NCI-H2081 treated with DMSO at 0.1 percent for 48 hours (cell line): ENCODE measurements at regions not wholly inside any gene's neighbourhood (a gene's known extent, or its start where the extent isn't known, plus 50 kb on each side); places are given as distances from the start of the nearest gene placed in this dataset.

Source experiments
- DNase-seq: peaks from one replicate; lab custom pipeline; 2025; lab: John Stamatoyannopoulos, UW

DNA sequence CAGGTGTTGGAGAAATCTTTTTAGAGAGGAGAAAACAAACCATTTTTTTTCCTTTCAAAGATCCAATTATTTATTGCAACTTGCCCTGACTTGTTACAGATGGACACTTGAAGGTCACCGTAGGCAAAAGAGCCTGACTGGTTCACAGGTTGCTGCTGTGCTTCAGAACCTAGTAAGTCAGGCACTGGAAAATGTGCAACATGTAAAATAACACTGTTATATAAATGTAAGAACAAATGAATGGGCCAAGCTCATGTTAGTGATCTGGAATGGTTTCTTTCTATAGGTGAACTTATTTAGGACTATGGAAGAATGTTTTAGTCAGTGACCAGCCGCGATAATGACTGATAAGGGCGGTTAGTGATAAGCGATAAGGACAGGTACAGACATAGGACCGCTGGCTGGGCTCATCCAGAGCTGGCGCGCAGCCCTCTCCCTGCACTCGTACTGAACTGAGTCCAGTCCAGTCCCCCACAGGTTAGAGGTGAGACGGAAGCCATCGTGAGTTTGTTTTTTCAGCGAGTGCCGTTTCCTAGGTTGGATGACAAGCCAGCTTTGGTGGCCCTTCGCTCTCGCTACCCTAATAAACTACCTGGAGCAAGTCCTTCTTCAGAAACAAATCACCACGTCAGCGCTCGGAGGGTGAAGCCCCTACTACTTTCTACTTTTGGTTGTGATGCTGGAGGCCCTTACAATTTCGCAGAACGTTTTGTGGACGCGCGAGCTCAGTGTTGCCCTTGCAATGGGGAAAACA lies 94.4 kb upstream of the PRDM1 start:
- DNase-seq, result no peak

GRCh38 chr6:105990151-105990550 lies 96.0 kb upstream of the PRDM1 start:
- no peak for DNase-seq

DNA sequence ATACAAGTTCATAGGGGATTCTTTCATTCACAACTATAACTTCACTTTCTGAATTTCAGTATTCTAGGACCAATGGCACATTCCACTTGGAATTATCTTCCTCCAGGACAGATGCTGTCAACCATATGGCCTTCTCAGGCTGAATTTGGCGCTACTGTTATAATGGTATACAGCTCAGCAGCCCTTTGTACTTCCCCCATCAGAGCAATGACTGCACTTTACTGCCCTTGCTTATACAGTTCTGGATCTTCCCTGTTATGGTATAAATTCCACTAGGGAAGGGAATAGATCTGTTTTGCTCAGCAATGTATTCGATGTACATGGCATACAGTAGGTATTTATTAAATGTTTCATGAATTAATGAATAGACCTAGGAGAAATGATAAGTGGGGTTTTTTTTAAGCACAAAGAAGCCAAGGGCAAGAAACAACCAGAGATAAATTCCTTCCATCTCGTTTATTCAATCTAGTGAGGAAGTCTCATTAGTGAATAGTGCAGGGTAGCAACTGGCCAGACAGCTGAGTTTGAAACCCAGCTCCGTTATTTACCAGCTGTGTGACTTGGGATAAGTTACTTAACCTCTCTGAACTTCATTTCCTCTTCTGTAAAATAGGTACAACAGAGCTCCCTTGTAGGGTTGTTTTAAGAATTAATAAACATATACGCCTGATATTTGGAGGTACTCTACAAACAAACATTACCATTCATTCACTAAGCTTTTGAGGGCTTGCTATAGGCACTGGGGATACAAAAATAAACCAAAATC lies 97.1 kb upstream of the PRDM1 start:
- no peak for DNase-seq

DNA sequence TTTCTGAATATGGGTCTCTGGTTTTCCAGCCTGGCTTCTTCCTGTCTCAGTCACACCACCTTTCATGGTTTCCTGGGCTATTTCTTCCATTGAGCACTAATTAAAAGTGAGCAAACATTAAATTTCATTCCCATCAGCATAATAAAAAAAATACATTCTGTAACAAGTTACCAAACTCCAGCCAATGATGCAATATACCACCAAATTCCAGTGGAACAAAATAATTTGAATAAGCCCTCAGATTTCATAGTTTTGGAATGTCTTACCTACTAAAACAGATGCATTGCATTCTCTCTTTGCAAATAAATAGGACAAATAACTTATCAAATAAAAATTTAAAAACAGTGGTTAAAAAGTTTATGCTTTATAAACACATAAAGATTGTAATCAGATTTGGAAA lies 97.8 kb upstream of the PRDM1 start:
- DNase-seq, result no peak

GRCh38 chr6:105987516-105987915 lies 98.6 kb upstream of the PRDM1 start:
- DNase-seq, result no peak

- no peak for DNase-seq
Observed at GRCh38 chr6:105986998-105987397, 99.1 kb upstream of the PRDM1 start.

DNA sequence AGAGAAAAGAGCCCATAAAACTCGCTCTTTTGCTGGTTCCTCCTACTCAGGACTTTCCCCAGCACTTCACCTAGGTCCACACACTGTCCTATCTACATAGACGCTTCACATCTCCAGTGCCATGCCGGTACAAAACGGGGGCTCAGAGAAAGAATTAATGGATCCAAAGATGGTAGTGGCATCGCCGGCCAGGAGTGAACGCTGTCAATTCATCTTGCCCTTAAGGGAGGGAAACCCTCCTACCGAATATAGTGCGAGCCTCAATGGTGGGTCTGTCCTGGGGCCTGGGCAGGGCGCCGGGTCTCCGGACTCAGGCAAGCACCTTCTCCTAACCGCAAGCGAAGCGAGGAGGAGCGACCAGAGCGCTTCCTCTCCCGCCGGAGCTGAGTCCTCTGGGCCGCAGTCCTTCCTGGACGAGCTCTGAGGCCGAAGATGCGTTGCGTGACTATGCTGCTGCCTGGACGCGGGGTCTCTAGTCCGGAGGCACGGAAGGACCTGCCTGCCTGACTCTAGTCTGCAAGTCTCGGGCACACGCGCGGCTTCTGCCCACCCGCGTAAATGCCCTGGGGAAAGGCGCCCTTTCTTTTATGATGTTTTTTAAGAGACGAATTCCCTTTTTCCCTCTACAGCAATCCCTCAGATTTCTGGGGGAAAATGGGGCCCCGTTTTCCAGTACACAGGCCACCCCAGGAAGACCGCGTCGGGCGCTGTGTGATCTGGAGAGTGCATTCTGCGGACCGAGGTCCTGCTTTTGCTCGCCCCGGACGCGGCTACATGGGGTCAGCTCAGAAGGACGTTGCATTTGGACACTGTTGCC lies 100.1 kb upstream of the PRDM1 start:
- no peak for DNase-seq

DNA sequence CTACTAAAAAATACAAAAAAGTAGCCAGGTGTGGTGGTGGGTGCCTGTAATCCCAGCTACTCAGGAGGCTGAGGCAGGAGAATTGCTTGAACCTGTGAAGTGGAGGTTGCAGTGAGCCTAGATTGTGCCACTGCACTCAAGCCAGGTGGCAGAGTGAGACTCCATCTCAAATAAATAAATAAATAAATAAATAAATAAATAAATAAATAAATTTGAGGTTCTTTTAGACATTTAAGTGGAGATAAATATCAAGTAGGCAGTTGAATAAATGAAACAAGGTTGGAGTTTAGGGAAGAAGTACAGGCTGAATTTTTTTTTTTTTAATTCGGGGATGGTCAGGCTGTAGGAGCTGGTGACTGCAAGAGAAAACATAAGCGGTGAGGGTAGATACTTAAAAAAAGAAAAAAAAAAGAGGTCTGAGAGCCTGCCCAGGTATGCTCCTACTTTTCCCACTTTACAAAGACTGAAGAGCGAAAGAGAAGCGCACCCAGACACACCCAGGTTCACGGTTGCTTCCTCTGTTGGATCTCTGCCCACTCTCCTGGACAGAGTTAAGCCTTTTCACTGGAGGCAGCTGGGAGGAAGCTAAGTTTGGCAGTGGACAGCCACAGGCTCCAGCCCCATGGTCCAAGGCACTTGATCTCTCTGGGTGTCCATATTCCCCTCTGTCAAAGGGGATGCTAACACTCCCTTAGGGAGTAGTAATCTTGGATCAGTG lies 100.9 kb upstream of the PRDM1 start:
- no peak for DNase-seq

DNA sequence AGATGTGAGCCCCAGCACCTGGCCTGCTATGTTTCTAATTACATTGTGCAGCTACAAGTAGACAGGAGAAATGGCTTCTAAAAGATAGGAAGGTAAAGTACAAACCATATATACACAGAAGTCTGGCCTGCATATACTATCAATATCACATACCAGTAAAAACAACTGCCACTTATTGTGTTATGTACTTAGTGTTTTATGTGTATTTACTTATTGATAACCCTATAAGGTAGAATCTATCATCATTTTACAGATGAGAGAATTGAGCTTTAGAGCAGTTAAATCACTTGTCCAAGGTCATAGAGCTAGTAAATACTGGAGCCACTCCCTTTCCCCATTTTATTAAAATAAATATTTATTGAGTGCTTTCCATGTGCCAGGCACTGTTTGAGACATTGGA lies 102.4 kb upstream of the PRDM1 start:
- DNase-seq, result no peak

DNA sequence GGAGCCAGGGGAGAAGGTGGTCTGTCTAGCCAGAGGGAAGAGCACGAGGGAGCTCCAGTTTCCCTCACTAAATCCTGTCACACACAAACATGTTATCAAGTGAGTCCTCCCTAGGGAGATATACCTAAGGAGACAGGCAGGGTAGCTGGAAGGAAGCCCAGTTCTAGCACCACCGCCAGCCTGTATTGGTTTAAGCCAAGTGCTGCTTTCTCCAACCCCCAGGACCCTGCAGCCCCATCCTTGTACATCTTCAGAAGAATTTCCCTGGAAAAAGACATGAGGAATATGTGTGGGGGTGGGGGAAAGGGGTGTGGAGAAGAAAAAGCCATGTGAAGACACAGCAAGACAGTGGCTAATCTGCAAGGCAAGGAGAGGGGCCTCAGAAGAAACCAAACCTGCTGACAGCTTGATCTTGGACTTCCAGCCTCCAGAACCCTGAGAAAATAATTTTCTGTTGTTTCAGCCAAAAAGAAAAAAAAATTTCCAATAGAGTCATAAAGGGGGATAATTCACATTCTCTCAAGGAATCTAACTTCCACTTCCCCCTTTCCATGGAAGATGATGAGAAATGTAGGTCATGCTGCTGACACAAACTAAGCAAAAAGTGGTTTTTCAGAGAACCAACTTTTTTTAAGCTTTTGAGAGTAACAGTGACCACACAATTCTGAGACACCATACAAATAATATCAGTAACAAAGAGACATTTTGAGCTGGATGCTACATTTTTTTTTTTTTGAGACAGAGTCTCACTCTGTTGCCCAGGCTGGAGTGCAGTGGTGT lies 103.2 kb upstream of the PRDM1 start:
- DNase-seq, result no peak

GRCh38 chr6:105981888-105982358 lies 104.2 kb upstream of the PRDM1 start:
- no peak for DNase-seq

DNA sequence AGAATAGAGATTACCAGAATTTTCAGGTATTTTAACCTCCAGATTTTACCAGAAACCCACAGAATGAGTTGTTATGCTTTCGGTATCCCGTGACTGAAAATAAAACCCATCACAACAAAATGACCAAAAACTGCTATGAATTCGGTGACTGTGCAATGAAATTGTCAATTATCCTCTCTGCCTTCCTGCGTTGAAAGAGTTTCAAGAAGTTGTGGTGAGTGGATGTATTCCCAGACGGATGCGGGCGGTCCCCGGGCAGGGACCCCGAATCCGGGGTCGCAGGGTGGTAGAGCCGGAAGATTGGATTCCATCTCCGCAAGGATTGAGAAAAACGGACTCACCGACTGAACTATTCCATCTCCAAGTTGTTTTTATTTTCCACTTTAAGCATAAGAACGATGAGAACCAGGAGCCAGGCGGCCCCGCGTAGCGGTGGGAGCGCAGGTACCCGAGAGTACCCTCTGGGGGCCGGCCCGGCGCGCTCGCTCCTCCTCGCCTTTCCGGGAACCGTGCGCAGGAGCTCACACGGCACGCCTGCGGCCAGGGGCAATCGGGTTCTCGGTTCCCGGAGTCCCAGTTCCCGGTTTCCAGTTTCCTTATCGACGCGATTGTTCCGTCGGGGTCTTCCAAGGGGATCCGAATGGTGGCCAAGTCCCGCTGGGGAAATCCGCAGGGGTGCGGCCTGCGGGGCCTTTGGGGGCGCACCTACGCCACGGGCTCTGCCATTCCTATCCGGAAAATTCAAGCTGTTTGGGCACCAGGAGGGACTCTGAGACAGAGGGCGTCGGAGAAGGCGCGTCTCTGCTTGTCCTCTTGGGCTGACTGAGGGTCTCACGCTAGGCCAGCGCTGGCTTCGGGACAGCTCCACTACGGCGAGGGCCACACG lies 104.9 kb upstream of the PRDM1 start:
- no peak for DNase-seq

DNA sequence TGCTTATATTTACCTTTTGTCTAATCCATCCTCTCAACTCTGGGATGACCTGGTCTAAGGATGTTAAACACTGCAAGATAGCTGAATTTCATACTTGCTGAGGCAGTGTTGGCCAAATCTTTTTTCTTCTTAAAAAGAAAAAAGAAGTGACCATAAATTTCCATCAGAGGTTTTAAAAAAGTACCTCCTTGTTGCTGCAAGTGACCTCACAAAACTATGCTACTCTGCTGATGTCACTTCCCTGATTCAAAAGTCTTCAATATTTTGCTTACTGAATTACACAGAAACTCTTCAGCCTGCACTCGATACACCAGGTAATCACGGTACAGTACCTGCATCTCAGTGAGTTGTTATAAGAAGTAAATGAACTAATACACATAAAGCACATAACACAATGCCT lies 107.2 kb upstream of the PRDM1 start:
- no peak for DNase-seq

DNA sequence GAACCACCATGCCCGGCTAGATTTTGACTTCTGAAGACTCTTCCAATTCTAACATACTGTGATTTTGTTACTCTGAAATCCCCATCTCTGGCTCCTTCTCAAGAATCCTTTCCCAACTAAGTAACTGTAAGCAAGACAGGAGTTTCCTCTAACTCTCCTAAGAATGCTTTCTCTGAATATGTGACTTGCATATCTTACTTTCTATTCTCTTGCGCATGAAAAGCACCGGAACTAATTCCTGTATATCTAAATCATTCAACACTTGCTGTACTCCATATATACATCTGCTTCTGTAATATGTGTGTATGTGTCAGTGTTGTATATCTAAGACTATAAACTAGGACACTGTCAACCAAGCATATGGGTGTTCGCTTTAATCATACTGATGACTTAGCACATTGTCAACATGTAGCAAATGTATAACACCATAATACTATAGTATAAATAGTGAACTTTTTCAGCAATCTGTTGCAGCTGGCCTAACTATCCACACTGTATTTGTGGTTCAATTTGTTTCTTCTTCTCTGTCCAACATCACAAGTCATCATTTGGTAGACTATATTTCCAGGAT lies 108.1 kb upstream of the PRDM1 start:
- no peak for DNase-seq

GRCh38 chr6:105974986-105975385 lies 111.2 kb upstream of the PRDM1 start:
- DNase-seq, result no peak

- no peak for DNase-seq
Observed at GRCh38 chr6:105972440-105972839, 113.7 kb upstream of the PRDM1 start.

DNA sequence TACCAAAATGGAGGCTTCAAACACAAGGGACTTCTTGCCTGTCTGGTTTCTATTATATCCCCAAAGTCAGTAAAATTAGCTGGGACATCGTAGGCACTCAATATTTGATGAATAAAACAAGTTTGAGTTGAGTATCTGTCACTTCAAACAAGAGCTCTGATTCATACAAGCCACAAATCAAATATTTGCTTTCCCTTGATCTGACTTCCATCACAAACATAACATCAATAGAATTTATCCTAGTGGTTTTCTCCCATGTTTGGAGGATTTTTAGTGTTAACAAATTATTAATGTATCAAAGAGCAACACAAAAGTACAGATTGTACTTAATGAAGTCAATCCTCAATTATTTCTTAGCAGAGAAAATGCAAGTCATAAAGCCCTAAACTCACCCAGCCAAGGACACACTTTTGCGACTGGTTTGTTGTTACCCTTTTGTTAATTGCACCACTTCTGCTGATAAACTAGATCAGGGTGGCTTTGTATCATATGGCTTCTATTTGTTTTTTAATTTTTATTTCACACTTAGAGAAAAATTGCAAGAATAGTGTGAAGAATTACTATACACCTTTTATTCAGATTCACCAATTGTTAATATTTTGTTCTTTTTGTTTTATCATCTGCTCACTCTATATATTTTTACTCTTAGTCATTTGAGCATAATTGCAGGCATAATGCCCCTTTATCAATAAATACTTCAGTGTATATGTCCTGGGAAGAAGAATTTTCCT lies 117.4 kb upstream of the PRDM1 start:
- DNase-seq, result no peak

- no peak for DNase-seq
Observed at GRCh38 chr6:105967917-105968602, 118.1 kb upstream of the PRDM1 start.

- no peak for DNase-seq
Observed at GRCh38 chr6:105966481-105966880, 119.7 kb upstream of the PRDM1 start.
